HG03064 (cell line): ENCODE measurements at regions not wholly inside any gene's neighbourhood (a gene's known extent, or its start where the extent isn't known, plus 50 kb on each side); places are given as distances from the start of the nearest gene placed in this dataset.
"Not testable (repeated sequence)": the region's sequence is repeated elsewhere in the genome, so short reads cannot be mapped to it uniquely, and the experiment has no call there.

Experiments used
- ATAC-seq: cut with Tn5 transposase; IDR thresholded peaks from one replicate; pipeline ENCODE4 v1.9.1; 2021; ENCODE audit warnings: low read depth; ENCODE audit not compliant: unreplicated experiment

DNA sequence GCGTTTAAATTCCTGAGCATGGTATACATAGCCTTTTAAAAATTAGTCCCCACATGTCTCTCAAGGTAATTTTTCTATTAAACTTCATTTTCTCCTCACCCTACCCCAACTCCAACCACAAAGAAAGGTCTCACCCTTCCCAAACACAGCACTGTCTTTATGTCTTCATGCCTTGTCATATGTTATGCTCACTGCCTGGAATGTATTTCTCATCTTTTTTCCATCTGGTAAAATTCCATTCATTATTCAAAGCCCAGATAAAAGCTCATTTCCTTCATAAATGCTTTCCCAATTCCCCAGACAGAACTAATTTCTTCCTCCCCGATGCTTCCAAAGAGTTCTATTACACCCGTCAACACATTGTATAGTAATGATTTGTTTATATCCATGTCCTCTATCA lies 302.0 kb downstream of the ALDH8A1 start:
- no peak for ATAC-seq

DNA sequence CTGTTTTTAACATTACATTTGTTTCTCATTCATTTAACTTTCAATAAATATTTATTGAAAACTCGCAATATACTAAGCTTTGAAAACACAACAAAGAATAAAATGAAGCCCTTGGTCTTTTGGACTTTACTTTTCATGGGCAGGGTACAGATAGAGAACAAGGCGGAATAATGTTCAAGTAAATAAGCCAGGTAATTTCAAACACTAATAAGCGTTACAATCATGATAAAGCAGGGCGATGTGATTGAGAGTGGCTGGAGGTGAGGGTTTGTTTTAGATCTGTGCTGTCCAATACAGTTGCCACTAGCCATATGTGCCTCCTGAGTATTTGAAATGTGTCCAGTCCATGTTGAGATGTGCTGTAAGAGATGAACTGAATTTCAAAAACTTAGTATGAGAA lies 307.1 kb downstream of the ALDH8A1 start:
- ATAC-seq: no peak

DNA sequence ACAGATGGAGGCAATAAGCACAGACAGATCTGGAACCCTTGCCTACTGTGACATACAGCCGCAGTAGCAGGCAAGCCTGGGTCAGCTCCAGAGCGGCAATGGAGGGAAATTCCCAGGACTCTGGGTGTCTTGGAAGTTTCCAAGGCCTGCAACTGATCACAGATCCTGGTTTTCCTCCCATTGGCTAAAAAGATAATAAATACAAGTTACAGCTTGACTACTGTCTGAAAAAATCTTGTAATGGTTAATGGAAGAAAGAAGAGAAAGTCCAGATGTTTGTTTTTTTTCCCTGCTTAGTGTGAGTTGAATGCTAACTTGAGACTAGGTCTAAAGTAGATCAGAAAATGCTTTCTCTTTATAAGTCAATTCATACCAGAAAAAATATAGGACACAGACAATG lies 307.6 kb downstream of the ALDH8A1 start:
- no peak for ATAC-seq

DNA sequence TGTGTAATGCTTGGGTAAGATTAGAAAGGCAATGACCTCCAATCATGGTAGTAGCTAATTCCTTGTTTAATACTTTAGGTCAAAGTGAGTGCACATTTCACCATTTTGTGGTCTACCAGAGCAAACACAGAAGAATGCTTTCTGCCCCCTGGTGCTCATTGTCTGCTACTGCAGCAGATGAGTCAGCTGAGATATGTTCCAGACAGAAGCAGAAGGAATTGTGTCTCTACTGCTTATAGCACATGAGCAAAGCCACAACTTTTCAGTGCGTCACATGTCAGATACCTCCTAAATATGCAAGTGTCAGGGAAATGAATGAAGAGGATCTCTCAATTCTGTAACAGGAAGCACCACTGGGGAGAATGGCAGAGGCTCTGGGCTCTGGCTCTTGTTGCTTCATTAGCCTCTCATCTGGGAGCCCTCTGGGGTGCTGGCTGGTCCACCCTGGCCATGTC lies 308.9 kb downstream of the ALDH8A1 start:
- ATAC-seq: peak; percentile 72

DNA sequence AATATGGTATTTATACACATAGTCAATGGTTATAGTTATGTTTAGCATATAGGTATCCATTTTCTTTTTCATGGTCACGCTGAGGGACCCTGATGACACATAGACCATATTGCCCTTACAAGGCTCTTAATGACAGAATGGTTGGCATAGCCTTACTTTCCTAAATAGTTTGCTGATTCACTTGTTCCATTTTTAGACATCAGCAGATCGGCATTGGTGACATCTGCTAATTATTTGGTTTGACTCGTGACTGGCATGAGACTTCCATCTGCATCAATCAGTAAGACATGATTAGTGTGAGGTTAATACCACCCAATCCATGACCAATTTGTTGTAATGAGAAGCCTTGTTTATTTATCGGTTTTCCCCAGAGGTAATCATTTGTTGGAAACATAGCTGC lies 309.7 kb downstream of the ALDH8A1 start:
- ATAC-seq: no peak

DNA sequence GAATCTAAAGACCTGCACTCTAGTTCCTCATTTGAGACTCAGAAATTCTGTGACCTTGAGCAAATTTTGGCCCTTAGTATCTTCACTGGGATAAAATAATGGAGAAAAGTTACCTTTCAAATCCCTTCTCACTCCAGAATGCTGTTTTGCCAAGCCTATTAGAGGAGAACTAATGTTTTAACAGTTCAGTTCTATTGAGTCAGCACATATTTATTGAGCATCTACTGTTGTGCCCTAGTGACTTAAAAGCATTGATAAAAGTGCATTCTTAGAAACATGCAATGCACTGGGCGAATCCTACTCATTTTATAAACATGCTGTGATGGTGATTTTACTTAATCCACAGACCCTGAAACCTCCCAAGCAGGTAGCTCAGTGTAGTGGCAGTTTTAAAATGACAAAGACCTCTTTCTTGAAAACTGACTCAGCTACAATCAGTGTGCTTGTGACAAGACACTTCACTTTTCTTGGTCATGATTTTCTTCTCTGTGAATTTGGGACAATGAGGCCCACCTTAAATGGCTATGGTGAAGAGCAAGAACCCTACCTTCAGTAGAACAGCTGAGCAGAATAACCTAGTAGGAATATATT lies 312.0 kb downstream of the ALDH8A1 start:
- ATAC-seq: no peak

DNA sequence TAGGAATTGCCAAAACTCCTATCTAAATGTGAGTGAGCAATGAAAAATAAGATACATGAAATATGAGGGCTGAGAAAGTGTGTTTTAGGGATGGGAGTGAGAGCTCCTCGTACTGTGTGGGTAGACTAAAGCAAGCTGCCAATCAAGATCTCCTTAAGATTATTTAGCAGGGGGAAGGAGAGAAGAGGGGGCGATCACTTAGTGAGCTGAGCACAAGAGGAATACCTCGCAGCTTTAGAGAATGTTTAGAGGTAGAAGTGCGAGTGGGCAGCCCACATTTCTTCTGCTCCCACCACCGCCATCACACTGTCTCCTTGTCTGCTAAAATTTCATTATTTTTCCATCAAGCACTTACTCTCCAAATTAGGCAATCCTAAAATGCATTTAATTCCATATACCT lies 312.6 kb downstream of the ALDH8A1 start:
- no peak for ATAC-seq

DNA sequence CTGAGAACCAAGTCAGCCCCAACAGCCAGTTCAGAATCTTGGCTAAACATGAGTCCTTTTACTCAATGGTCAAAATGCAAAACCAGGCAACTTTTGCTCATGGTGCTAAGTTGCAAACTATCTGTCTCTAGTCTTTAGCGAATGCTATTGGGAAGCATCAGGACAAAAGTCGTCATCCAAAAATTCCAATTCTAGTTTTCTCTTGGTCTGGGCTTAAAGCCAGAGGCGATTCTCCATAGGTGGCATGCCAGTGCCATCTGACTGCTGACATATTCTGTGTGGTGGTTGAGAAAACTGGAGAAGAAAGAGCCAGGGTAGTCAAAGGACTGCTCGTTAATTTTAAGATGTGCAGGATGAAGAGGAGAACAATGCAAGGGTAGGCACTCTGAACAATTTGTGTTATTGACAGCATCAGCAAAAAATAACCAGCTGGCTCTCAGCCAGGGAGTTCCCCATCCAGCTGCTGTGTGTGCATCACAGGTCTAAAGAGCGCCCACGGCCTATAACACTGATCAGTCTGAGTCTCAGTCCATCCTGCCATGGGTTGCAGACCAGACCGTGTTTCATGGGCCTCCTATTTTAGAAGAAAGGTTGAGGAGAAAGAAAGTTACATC lies 313.6 kb downstream of the ALDH8A1 start:
- no peak for ATAC-seq

DNA sequence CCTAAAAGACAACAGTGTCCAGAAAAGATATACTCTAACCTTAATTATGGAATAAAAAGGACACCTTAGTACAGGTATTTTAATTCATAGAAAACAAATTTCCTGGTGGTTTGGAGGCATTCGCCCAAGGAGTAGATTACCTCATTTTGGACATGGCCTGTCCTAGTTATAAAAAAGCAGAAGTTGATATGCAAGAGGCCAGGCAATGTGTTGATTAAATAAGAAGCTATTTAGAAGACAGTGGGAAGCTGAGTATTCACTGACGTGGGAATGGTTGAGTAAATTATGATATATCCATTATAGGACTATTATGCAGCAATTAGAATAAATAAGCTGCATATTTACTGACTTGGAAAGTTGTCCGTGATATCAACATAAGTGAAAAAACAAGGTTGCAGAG lies 314.9 kb downstream of the ALDH8A1 start:
- ATAC-seq: no peak

DNA sequence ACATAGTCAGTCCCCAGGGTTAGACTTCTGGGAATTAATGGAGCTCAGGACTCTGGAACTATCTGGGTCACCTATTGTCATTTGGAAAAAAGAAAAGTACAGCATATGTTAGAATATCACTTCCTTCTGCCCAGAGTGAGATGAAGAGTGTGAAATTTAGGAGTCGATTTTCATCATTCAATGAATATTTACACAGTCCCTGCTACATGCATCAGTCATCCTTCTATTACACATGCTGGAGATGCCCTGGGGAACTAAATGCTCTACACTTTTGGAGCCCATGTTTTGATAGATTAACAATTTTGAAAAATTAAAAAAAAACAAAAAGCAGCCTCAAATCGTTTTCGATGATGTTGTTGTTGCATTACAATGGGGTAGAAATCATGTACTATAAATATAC lies 315.4 kb downstream of the ALDH8A1 start:
- ATAC-seq: no peak

DNA sequence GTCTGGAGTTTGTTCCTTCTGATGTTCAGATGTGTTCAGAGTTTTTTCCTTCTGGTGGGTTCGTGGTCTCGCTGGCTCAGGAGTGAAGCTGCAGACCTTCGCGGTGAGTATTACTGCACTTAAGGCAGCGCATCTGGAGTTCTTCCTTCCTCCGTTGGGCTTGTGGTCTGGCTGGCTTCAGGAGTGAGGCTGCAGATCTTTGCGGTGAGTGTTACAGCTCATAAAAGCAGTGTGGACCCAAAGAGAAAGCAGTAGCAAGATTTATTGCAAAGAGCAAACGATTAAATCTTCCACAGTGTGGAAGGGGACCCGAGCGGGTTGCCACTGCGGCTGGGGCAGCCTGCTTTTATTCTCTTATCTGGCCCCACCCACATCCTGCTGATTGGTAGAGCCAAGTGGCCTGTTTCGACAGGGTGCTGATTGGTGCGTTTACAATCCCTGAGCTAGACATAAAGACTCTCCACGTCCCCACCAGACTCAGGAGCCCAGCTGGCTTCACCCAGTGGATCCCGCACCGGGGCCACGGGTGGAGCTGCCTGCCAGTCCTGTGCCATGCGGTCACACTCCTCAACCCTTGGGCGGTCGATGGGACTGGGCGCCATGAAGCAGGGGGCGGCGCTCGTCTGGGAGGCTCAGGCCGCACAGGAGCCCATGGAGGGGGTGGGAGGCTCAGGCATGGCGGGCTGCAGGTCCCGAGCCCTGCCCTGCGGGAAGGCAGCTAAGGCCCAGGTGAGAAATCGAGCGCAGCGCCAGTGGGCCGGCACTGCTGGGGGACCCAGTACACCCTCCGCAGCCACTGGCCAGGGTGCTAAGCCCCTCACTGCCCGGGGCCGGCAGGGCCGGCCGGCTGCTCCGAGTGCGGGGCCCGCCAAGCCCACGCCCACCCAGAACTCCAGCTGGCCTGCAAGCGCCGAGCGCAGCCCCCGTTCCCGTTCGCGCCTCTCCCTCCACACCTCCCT lies 315.3 kb upstream of the SGK1 start:
- not testable (repeated sequence) for ATAC-seq

DNA sequence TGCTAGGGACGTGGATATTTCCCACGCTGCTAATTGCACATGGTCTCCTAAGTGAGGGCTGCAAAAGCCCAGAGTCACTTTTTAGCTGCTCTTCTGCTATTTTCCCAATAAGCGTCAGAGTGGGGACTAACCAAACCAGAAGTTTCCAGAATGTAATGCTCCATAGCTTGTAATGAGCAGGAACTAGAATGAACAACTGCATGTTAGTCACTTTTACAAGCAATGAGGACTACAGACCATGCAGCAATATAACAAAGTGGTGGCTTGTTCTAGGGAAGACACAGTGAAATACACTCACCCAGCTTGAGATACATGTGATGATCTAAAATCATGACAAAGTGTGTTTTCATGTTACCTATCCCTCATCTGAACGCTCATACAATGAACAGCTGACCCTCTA lies 314.1 kb upstream of the SGK1 start:
- ATAC-seq: no peak

DNA sequence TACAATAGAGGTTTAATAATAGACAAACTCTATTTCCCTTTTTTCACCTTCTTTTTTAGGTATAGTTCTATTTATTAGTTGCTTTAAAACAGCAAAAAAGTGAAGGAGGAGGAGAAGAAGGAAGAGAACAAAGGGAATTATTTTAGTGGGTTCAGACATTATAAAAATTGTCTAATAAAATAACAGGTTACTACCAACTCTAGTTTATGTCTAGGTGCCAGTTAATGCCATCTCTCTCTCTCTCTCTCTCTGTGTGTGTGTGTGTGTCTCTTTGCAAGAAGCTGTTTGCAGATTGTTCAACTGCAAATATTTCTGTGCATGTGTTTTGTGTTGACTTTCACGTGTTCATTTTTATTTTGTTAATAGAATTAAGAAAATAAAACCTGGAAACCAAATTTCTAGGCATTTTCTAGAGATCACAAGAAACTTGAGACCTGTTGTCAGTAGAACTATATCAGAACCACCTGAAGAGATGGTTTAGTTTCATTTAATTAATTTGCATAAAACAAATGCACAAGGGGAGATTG lies 313.5 kb upstream of the SGK1 start:
- no peak for ATAC-seq

DNA sequence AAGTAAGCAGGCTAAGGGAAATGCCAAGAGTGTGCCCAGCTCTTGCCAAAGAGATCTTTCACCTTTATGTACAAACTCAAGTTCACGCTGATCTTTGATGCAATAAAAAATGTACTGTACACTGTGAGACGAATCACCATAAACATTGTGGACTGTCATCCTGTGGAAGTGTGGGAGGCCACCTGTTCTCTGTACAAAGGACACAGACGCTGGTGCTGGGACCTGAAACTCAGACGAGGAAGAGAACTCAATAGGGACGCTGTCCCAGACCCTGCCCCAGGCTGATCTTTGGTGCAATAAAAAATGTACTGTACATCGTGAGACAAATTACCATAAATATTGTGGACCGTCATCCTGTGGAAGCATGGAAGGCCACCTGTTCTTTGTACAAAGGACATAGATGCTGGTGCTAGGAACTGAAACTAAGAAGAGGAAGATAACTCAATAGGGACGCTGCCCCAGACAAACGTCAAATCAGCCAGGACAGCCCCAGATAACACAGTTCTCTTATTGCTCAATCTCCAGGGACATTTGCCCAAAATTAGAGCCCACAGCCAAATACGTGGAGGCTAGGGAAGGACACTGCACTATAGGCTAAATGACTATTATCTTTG lies 312.7 kb upstream of the SGK1 start:
- no peak for ATAC-seq

DNA sequence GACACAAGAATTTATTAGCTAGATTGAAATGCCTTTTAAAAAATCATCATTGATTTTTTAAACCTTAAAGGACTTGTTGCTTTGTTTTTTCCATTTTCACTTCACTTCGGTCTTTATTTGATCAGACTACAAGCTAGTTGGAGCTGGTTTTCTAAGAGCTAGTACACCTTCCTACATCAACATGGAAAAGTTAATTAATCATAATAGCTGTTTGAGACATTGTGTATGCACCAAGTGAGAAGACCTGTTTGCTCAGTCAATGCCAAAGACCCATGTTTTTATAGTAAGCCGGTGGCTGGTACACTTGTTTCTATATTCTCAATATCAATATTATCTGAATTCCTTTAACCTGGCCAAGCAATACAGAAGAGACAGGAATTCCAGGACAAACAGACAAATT lies 310.2 kb upstream of the SGK1 start:
- ATAC-seq: no peak

DNA sequence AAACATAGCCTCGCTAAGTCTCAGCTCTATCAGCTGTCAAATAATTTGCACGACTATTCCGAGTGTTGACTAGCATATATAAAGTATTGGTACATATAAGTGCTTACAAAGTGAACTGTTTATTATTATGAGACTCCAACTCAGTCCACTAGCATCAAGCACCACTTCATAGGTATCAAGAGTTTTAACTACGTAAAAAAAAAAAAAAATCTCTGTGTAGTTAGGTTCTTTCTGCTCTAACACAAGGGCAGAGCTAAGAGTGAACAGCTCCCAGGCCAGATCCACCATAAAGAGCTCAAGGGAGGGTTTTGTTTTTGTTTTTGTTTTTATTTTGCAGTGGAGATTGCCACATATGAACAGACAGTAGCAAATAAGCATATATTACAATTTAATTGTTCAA lies 309.8 kb upstream of the SGK1 start:
- ATAC-seq: no peak

DNA sequence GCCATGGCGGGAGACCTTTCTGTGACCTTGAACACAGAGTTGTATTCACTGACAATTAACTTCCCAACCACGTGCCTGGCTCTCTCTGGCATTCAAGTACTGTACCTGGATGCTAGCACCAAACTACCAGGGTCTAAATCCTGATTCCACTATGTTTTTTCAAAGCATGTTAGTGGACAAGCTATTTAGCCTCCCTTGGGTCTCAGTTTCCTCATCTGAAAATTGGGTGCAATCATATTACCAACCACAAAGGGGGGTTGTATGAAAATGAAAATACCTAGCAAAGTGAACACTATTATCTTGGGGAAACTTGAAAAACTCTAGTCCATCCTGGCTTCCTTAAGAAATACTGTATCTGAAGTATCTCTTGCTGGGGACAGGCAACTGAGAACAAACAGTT lies 308.7 kb upstream of the SGK1 start:
- no peak for ATAC-seq

DNA sequence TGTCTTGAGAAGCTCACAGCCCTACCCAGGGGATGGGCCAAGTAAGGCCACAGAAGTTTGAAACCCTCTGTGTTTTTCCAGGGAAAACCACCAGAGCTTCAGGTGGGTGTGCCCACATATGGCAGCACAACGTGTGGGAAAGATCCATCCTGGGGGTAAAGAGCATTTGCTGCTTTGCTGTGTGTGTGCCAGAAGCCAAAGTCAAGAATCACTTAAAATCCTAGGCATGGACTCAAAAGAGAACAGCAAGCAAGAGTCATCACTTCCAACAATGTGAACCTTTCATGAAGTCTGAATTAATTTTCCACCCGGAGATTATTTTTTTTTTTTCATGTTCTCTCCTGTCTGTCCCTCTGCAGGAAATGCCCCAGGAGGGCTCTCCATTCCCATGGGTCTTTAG lies 308.2 kb upstream of the SGK1 start:
- no peak for ATAC-seq

DNA sequence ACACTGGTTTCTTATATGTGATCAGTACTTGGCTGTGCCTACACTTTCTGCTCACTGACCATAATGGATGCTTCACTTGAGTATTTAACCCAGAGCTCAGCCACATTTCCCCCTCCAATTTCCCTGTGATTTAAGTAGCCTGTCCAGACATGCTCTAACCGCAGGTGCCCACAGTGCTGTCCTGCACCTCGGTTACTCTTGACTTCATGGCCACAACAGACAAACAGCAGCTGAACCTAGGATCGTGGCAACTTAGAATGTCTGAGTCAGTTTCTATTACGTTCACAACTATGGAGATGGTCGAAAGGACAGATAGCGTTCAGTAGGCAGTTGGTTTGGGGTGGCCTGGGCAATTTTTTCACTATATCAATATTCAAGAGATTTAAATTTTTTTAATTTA lies 306.9 kb upstream of the SGK1 start:
- ATAC-seq: no peak

DNA sequence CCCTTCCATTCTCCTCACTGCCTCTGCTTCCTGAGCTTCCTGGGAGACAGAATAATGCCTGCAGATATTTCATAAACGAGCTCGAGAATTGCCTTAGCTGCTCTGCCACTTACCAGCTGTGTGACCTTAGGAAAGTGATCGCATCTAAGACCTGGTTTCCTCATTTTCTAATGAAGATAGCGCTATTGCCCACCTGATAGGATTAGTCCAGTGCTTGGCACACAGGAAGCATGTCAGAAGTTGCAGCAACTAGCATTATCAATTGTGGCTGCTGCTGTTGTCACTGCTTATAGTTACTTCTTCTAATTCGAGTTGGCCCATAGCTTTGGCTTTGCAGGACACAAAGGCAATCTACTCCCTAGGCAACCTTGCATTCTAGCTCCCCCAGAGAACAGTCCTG lies 305.5 kb upstream of the SGK1 start:
- ATAC-seq: no peak
